ENCODE measurements at regions not wholly inside any gene's neighbourhood (a gene's known extent, or its start where the extent isn't known, plus 50 kb on each side); places are given as distances from the start of the nearest gene placed in this dataset.

GRCh38 chr20:63115651-63116411 lies 100.1 kb downstream of the YTHDF1 start:
- no peak for DNase-seq

- no peak for DNase-seq
These were observed 101.1 kb downstream of the YTHDF1 start for GRCh38 chr20:63114693-63115311.

- DNase-seq = no peak
These were observed 101.8 kb downstream of the YTHDF1 start for GRCh38 chr20:63114006-63114692.

- no peak for DNase-seq
These were observed 103.3 kb downstream of the YTHDF1 start for GRCh38 chr20:63112491-63113219.

- no peak for DNase-seq
These were observed 101.5 kb upstream of the BHLHE23 start for GRCh38 chr20:63108247-63108646.

GRCh38 chr20:63107449-63108200 lies 100.9 kb upstream of the BHLHE23 start:
- DNase-seq = no peak

GRCh38 chr20:63106765-63107448 lies 100.1 kb upstream of the BHLHE23 start:
- no peak for DNase-seq

GRCh38 chr20:63106108-63106764 lies 99.5 kb upstream of the BHLHE23 start:
- DNase-seq = no peak

GRCh38 chr20:63105211-63106107 lies 98.7 kb upstream of the BHLHE23 start:
- DNase-seq = no peak

GRCh38 chr20:63104312-63105181 lies 97.8 kb upstream of the BHLHE23 start:
- no peak for DNase-seq

GRCh38 chr20:63103402-63104311 lies 96.9 kb upstream of the BHLHE23 start:
- DNase-seq = no peak

- peak; percentile 43 for DNase-seq
These were observed 96.1 kb upstream of the BHLHE23 start for GRCh38 chr20:63102721-63103375.

GRCh38 chr20:63101781-63102720 lies 95.3 kb upstream of the BHLHE23 start:
- peak; percentile 35 for DNase-seq

- no peak for DNase-seq
These were observed 94.3 kb upstream of the BHLHE23 start for GRCh38 chr20:63100926-63101699.

- no peak for DNase-seq
These were observed 93.6 kb upstream of the BHLHE23 start for GRCh38 chr20:63100174-63100925.
